ENCODE measurements at regions not wholly inside any gene's neighbourhood (a gene's known extent, or its start where the extent isn't known, plus 50 kb on each side); places are given as distances from the start of the nearest gene placed in this dataset.

DNA sequence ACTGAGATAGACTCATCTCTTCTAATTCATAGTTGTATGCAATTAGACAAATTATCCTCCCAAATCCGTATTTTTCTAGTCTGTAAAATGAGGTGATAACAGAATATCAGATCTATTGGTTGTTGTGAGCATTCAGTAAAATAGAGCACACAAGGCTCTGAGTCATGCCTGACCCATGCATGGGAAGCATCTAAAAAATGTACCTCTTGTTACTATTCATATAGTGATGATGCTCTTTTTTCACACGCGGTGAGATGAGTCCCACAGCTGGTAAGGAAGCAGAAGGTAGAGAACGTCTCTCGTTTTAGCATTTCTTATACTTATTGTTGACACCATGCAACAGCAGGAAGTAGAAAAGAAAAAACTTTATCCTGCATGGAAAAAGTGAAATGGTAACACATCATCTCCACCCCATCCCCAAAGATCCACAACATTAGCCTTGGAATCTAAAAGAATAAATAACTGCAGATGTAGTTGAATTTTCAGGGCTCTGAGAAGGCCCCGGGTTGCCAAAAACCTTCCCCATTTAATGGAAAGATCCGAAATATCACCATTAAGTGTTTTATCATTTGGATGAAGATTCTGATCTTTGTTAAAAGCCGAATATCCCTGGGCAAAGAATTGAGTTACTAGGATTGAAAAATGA, 215.6 kb downstream of the TMEM114 start:
- no peak overlapping the region for H3K27ac Mint-ChIP-seq (ENCODE audit: unreplicated experiment)
- no peaks in the 10 kb centered on the region for H3K27me3 Mint-ChIP-seq (ENCODE audit: unreplicated experiment)
- H3K4me1 Mint-ChIP-seq (ENCODE audit: unreplicated experiment): no peaks in the 10 kb centered on the region
- H3K9me3 Mint-ChIP-seq (ENCODE audit: unreplicated experiment): peaks cover 43% of the 10 kb centered on the region
- no peak overlapping the region for H3K4me3 Mint-ChIP-seq (ENCODE audit: unreplicated experiment)
- TF ChIP-seq, protein P1, sequence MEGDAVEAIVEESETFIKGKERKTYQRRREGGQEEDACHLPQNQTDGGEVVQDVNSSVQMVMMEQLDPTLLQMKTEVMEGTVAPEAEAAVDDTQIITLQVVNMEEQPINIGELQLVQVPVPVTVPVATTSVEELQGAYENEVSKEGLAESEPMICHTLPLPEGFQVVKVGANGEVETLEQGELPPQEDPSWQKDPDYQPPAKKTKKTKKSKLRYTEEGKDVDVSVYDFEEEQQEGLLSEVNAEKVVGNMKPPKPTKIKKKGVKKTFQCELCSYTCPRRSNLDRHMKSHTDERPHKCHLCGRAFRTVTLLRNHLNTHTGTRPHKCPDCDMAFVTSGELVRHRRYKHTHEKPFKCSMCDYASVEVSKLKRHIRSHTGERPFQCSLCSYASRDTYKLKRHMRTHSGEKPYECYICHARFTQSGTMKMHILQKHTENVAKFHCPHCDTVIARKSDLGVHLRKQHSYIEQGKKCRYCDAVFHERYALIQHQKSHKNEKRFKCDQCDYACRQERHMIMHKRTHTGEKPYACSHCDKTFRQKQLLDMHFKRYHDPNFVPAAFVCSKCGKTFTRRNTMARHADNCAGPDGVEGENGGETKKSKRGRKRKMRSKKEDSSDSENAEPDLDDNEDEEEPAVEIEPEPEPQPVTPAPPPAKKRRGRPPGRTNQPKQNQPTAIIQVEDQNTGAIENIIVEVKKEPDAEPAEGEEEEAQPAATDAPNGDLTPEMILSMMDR (IDR thresholded peaks at IDR 0.05): no peak
- no peaks in the 10 kb centered on the region for H3K36me3 Mint-ChIP-seq (ENCODE audit: unreplicated experiment)
- no peak for DNase-seq (ENCODE audit: extremely low spot score, unreplicated experiment)

DNA sequence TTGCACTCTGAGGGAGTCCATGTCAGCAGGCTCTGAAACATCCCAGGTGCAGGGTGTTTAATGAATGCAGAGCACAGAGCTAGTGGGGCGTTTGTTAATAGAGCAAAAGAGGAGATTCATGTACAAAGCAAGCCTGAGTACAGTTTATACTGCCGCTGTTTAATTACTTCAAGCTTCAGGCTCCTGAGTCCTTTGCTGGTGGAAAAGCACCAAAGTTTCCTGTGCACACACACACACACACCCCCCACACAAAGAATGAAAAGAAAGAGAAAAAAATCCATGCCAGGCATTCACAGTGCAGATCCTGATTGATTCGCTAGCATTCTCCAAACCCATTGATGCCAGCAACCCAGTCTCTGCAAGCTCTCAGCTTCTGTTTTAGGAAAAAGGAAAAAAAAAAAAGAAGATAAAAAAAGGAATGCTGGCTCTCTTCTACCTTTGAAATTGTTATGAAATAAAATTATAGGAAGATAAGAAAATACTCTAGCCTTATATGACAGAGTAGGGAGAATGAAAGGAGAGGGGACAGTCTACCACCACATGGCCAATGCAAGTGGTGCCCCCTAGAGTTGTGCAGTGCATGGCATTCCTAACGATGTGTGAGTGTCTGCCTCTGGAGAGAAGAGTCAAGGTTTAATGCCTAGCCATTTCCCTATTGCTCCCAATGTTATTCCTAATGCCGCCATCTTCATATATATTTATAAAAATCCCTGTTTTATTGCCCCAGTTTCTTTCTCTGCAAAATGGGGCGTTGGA, 216.5 kb downstream of the TMEM114 start:
- peaks cover 44% of the 10 kb centered on the region for H3K9me3 Mint-ChIP-seq (ENCODE audit: unreplicated experiment)
- no peaks in the 10 kb centered on the region for H3K27me3 Mint-ChIP-seq (ENCODE audit: unreplicated experiment)
- TF ChIP-seq, protein P1 (IDR thresholded peaks at IDR 0.05): no peak
- H3K4me1 Mint-ChIP-seq (ENCODE audit: unreplicated experiment): no peaks in the 10 kb centered on the region
- no peak for DNase-seq (ENCODE audit: extremely low spot score, unreplicated experiment)
- no peaks in the 10 kb centered on the region for H3K36me3 Mint-ChIP-seq (ENCODE audit: unreplicated experiment)
- no peak overlapping the region for H3K4me3 Mint-ChIP-seq (ENCODE audit: unreplicated experiment)
- H3K27ac Mint-ChIP-seq (ENCODE audit: unreplicated experiment): no peak overlapping the region

DNA sequence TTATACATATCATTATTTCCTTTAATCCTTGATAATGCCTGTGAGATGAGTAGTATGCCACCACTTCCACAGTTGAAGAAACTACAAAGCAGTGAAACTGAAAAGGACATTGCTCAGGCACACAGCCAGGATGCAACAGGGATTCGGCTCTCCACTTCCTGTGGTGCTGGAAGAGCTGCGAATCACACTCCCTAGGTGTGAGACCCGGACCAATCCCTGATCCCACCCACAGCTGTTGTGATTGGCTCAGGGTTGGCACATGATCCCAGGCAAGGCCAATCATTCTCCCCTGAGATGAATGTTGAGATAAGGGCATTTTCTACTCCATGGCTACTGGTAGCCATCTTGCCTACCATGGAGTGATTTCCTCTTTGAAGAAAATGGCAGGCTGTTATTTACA, 218.2 kb downstream of the TMEM114 start:
- no peaks in the 10 kb centered on the region for H3K4me1 Mint-ChIP-seq (ENCODE audit: unreplicated experiment)
- H3K9me3 Mint-ChIP-seq (ENCODE audit: unreplicated experiment): peaks cover 41% of the 10 kb centered on the region
- no peaks in the 10 kb centered on the region for H3K36me3 Mint-ChIP-seq (ENCODE audit: unreplicated experiment)
- DNase-seq (ENCODE audit: extremely low spot score, unreplicated experiment): no peak
- TF ChIP-seq, protein P1 (IDR thresholded peaks at IDR 0.05): no peak
- no peaks in the 10 kb centered on the region for H3K27me3 Mint-ChIP-seq (ENCODE audit: unreplicated experiment)
- H3K4me3 Mint-ChIP-seq (ENCODE audit: unreplicated experiment): no peak overlapping the region
- no peak overlapping the region for H3K27ac Mint-ChIP-seq (ENCODE audit: unreplicated experiment)

DNA sequence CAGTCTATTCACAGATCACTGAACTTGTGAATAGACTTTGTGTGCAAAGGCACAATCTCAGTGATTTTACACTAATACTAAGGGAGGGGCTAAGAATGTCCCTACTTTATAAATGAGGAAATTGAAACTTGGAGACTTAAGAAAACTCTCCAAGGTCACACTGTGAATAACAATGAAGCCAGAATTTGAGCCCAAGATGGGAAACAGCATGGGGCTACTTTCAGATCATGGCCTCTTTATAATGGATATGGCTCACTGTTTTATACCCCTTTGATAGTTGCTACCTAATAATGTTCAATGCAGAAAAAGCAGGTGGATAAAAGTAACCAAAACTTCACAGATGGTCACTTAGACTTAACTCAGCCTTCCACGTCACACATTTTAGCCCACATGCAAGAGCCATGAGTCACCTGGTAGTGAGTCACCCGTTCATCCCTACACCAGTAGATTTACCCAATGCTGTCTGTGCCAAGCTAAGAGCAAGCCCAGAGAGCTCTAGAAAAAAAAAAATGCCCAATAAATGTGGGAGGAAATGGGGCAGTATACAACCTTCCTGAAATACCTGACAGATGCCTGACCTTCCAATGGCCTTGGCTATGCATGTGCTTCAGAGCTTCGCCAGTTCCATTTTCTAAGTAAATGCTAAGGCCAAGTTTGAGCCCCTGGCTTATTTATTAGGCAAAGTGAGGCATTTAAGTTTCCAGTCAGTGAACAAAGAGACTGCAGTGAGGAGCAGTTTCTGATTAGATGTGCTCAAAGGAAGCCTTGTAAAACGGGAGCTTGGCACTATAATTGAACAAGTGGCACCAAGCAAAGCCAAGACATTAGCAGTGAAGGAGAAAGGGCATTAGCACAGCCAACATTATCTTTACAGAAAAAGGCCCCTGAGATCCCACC, 219.7 kb downstream of the TMEM114 start:
- DNase-seq (ENCODE audit: extremely low spot score, unreplicated experiment): no peak
- no peak overlapping the region for H3K4me3 Mint-ChIP-seq (ENCODE audit: unreplicated experiment)

More for the DNA sequence above, 219.7 kb downstream of the TMEM114 start:
- H3K9me3 Mint-ChIP-seq (ENCODE audit: unreplicated experiment): peaks cover 40% of the 10 kb centered on the region
- H3K27me3 Mint-ChIP-seq (ENCODE audit: unreplicated experiment): no peaks in the 10 kb centered on the region
- no peaks in the 10 kb centered on the region for H3K4me1 Mint-ChIP-seq (ENCODE audit: unreplicated experiment)
- no peak overlapping the region for H3K27ac Mint-ChIP-seq (ENCODE audit: unreplicated experiment)
- no peaks in the 10 kb centered on the region for H3K36me3 Mint-ChIP-seq (ENCODE audit: unreplicated experiment)
- TF ChIP-seq, protein P1 (IDR thresholded peaks at IDR 0.05): no peak
